ENCODE measurements at regions not wholly inside any gene's neighbourhood (a gene's known extent, or its start where the extent isn't known, plus 50 kb on each side); places are given as distances from the start of the nearest gene placed in this dataset.

DNA sequence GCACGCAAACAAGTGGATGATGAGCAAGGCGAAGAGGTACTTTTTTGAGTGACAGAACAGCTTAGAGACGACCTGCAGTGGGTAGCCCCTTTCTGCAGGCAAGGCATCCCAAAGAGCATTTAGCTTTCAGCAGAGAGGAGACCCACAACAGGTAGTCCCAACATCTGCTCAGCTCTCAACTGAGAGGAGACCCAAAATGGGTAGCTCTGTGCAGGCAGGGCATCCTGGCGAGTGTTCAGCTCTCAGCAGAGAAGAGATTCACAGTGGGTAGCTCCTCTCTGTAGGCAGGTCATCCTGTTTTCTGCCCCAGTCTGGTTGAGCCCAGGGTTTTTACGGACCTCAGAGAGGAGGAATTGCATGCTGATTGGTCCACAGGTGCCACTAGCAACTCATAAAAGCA lies 2396.1 kb upstream of the C9orf72 start (continued):
- TF ChIP-seq CEBPB (IDR thresholded peaks at IDR 0.05; ENCODE audit: low read depth, low read length), result no peak
